Skeletal muscle tissue (tissue), 3 donors: ENCODE measurements at regions not wholly inside any gene's neighbourhood (a gene's known extent, or its start where the extent isn't known, plus 50 kb on each side); places are given as distances from the start of the nearest gene placed in this dataset.

Experiments used
- H3K27ac ChIP-seq: one replicate; pipeline ENCODE4 v1.7.0; 2013; ENCODE audit warnings: mild to moderate bottlenecking, low read depth, low read length, inconsistent platforms
- H3K27me3 ChIP-seq, 3 donors: one replicate each; pipeline ENCODE4 v1.7.0; 2013; ENCODE audit warnings: low read length in 3 of 3; ENCODE audit not compliant: control insufficient read depth in 3 of 3, insufficient read depth in 3 of 3
- H3K36me3 ChIP-seq, 3 donors: one replicate each; pipeline ENCODE4 v1.7.0; 2013; ENCODE audit warnings: low read length in 3 of 3; ENCODE audit not compliant: control insufficient read depth in 3 of 3, insufficient read depth in 3 of 3
- H3K4me1 ChIP-seq, 3 donors: one replicate each; pipeline ENCODE4 v1.7.0; 2013; ENCODE audit warnings: low read length in 3 of 3, mild to moderate bottlenecking in 3 of 3; ENCODE audit not compliant: control insufficient read depth in 3 of 3, insufficient read depth in 3 of 3
- H3K4me3 ChIP-seq, 3 donors: one replicate each; pipeline ENCODE4 v1.7.0; 2013; ENCODE audit warnings: low read length in 3 of 3
- H3K9ac ChIP-seq, 3 donors: one replicate each; pipeline ENCODE4 v1.7.0; 2013; ENCODE audit warnings: low read length in 3 of 3, mild to moderate bottlenecking in 3 of 3, moderate library complexity in 2 of 3, low read depth in 1 of 3
- H3K9me3 ChIP-seq, 3 donors: one replicate each; pipeline ENCODE4 v1.7.0; 2013; ENCODE audit warnings: low read length in 3 of 3; ENCODE audit not compliant: control insufficient read depth in 3 of 3
- donor health status: Osteomylitis.

GRCh38 chr5:135186662-135187522 is 152.9 kb upstream of the PITX1 start:
- H3K4me1 ChIP-seq = peaks cover 0 to 8% (median 6%) of the 10 kb centered on the region in 3 donors
- H3K27ac ChIP-seq = no peak overlapping the region
- H3K27me3 ChIP-seq = peaks cover 0 to 4% (median 0%) of the 10 kb centered on the region in 3 donors
- H3K4me3 ChIP-seq = no peak overlapping the region
- no peak overlapping the region for H3K9ac ChIP-seq
- H3K9me3 ChIP-seq = no peaks in the 10 kb centered on the region
- no peaks in the 10 kb centered on the region for H3K36me3 ChIP-seq

GRCh38 chr5:135185481-135186065 is 151.5 kb upstream of the PITX1 start:
- no peaks in the 10 kb centered on the region for H3K36me3 ChIP-seq
- no peaks in the 10 kb centered on the region for H3K9me3 ChIP-seq
- no peaks in the 10 kb centered on the region for H3K27me3 ChIP-seq
- no peak overlapping the region for H3K27ac ChIP-seq
- no peak overlapping the region for H3K9ac ChIP-seq
- H3K4me3 ChIP-seq = no peak overlapping the region
- H3K4me1 ChIP-seq = no peaks in the 10 kb centered on the region

GRCh38 chr5:135184646-135185045 is 150.6 kb upstream of the PITX1 start:
- no peaks in the 10 kb centered on the region for H3K27me3 ChIP-seq
- H3K27ac ChIP-seq = no peak overlapping the region
- no peak overlapping the region for H3K4me3 ChIP-seq
- no peak overlapping the region for H3K9ac ChIP-seq
- H3K36me3 ChIP-seq = no peaks in the 10 kb centered on the region
- no peaks in the 10 kb centered on the region for H3K9me3 ChIP-seq
- H3K4me1 ChIP-seq = no peaks in the 10 kb centered on the region

- Histone ChIP-seq H3K4me3 (no peak overlapping the region), H3K27me3 (no peaks in the 10 kb centered on the region), H3K4me1 (no peaks in the 10 kb centered on the region), H3K9ac (no peak overlapping the region), H3K36me3 (no peaks in the 10 kb centered on the region), H3K27ac (no peak overlapping the region), H3K9me3 (no peaks in the 10 kb centered on the region)
Measured at GRCh38 chr5:135183464-135183863, 149.4 kb upstream of the PITX1 start.

- no peaks in the 10 kb centered on the region for H3K4me1 ChIP-seq
- no peaks in the 10 kb centered on the region for H3K36me3 ChIP-seq
- H3K9ac ChIP-seq = no peak overlapping the region
- no peaks in the 10 kb centered on the region for H3K9me3 ChIP-seq
- H3K27ac ChIP-seq = no peak overlapping the region
- H3K27me3 ChIP-seq = no peaks in the 10 kb centered on the region
- no peak overlapping the region for H3K4me3 ChIP-seq
Measured at GRCh38 chr5:135182675-135183074, 148.6 kb upstream of the PITX1 start.

GRCh38 chr5:135181653-135182052 is 147.6 kb upstream of the PITX1 start:
- Histone ChIP-seq H3K4me3 (no peak overlapping the region), H3K36me3 (no peaks in the 10 kb centered on the region), H3K27ac (no peak overlapping the region), H3K9ac (no peak overlapping the region), H3K9me3 (no peaks in the 10 kb centered on the region), H3K4me1 (no peaks in the 10 kb centered on the region), H3K27me3 (peaks cover 0 to 5% (median 0%) of the 10 kb centered on the region in 3 donors)

GRCh38 chr5:135179308-135179980 is 145.4 kb upstream of the PITX1 start:
- Histone ChIP-seq H3K27me3 (peaks cover 0 to 5% (median 0%) of the 10 kb centered on the region in 3 donors), H3K27ac (no peak overlapping the region), H3K4me3 (no peak overlapping the region), H3K36me3 (no peaks in the 10 kb centered on the region), H3K9ac (no peak overlapping the region), H3K9me3 (no peaks in the 10 kb centered on the region), H3K4me1 (no peaks in the 10 kb centered on the region)

GRCh38 chr5:135178476-135179155 is 144.6 kb upstream of the PITX1 start:
- no peaks in the 10 kb centered on the region for H3K36me3 ChIP-seq
- H3K27ac ChIP-seq = no peak overlapping the region
- no peaks in the 10 kb centered on the region for H3K9me3 ChIP-seq
- peaks cover 0 to 7% (median 0%) of the 10 kb centered on the region in 3 donors for H3K27me3 ChIP-seq
- H3K4me3 ChIP-seq = no peak overlapping the region
- no peak overlapping the region for H3K9ac ChIP-seq
- H3K4me1 ChIP-seq = no peaks in the 10 kb centered on the region

- Histone ChIP-seq H3K9me3 (no peaks in the 10 kb centered on the region), H3K4me1 (no peaks in the 10 kb centered on the region), H3K27ac (no peak overlapping the region), H3K4me3 (no peak overlapping the region), H3K36me3 (no peaks in the 10 kb centered on the region), H3K9ac (no peak overlapping the region), H3K27me3 (peaks cover 0 to 7% (median 0%) of the 10 kb centered on the region in 3 donors)
Measured at GRCh38 chr5:135177591-135177990, 143.6 kb upstream of the PITX1 start.
